PFSK-1 (cell line): ENCODE measurements at regions not wholly inside any gene's neighbourhood (a gene's known extent, or its start where the extent isn't known, plus 50 kb on each side); places are given as distances from the start of the nearest gene placed in this dataset.

Experiments
- FOXP2 ChIP-seq: optimal IDR thresholded peaks from 2 replicates; pipeline ENCODE3; 2011; ENCODE audit warnings: borderline replicate concordance, control low read depth, inconsistent platforms; ENCODE audit not compliant: insufficient read depth; ENCODE audit errors: extremely low read length, extremely low read depth
- POLR2AphosphoS5 ChIP-seq: IDR thresholded peaks from 2 replicates; pipeline ENCODE4 v1.6.1; 2012; ENCODE audit warnings: low read depth, mild to moderate bottlenecking, control low read depth, low read length, moderate library complexity
- SIN3A ChIP-seq: IDR thresholded peaks from 2 replicates; pipeline ENCODE4 v1.6.1; 2012; ENCODE audit warnings: mild to moderate bottlenecking, low read length, moderate library complexity, borderline replicate concordance; ENCODE audit not compliant: insufficient read depth
- TAF1 ChIP-seq: IDR thresholded peaks from 2 replicates; pipeline ENCODE4 v1.6.1; 2012; ENCODE audit warnings: low read length, control low read depth, borderline replicate concordance; ENCODE audit not compliant: insufficient read depth
- TF ChIP-seq, protein P1 (sequence below), 2 experiments: IDR thresholded peaks; 2 replicates each; pipeline versions ENCODE4 v1.6.1 to v1.8.0; 2011 to 2012; ENCODE audit warnings: low read depth in 2 of 2, low read length in 2 of 2, control low read depth in 1 of 2, inconsistent platforms in 1 of 2, mild to moderate bottlenecking in 1 of 2, moderate library complexity in 1 of 2; ENCODE audit not compliant: insufficient read depth in 1 of 2

DNA sequence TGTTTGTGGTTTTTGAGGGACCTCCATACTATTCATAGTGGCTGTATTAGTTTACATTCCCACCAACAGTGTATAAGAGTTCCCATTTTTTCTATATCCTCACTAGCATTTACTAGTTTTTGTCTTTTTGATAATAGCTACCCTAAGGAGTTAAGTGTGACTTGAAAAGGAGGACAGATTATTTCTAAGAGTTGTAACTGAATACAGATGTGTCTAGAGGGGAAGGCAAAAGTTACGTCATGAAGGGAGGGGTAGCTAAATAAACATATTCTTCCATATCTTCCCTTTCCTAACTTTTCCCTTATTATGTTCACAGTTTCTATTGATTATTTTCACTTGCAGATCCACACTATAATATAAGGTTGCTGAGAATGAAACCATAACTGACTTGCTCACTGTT, 1315.7 kb upstream of the ZEB2 start:
- no peak for TF ChIP-seq TAF1
- no peak for TF ChIP-seq POLR2AphosphoS5
- no peak for TF ChIP-seq FOXP2
- TF ChIP-seq, protein P1, sequence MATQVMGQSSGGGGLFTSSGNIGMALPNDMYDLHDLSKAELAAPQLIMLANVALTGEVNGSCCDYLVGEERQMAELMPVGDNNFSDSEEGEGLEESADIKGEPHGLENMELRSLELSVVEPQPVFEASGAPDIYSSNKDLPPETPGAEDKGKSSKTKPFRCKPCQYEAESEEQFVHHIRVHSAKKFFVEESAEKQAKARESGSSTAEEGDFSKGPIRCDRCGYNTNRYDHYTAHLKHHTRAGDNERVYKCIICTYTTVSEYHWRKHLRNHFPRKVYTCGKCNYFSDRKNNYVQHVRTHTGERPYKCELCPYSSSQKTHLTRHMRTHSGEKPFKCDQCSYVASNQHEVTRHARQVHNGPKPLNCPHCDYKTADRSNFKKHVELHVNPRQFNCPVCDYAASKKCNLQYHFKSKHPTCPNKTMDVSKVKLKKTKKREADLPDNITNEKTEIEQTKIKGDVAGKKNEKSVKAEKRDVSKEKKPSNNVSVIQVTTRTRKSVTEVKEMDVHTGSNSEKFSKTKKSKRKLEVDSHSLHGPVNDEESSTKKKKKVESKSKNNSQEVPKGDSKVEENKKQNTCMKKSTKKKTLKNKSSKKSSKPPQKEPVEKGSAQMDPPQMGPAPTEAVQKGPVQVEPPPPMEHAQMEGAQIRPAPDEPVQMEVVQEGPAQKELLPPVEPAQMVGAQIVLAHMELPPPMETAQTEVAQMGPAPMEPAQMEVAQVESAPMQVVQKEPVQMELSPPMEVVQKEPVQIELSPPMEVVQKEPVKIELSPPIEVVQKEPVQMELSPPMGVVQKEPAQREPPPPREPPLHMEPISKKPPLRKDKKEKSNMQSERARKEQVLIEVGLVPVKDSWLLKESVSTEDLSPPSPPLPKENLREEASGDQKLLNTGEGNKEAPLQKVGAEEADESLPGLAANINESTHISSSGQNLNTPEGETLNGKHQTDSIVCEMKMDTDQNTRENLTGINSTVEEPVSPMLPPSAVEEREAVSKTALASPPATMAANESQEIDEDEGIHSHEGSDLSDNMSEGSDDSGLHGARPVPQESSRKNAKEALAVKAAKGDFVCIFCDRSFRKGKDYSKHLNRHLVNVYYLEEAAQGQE (IDR thresholded peaks at IDR 0.05; ENCODE audit: insufficient read depth in 1 of 2, low read depth in 2 of 2, low read length in 2 of 2): no peak
- no peak for TF ChIP-seq SIN3A
